Esophagus muscularis mucosa (tissue), 3 donors: ENCODE measurements at regions not wholly inside any gene's neighbourhood (a gene's known extent, or its start where the extent isn't known, plus 50 kb on each side); places are given as distances from the start of the nearest gene placed in this dataset.

ENCODE experiments used
- CTCF ChIP-seq, 3 experiments: fragments of 200-600 bp in 2 of 3; fragments of 450-650 bp in 1 of 3; sonication (generic) in 2 of 3; IDR thresholded peaks; one replicate each; pipeline ENCODE4 v1.5.1; 2017 to 2019; ENCODE audit warnings: antibody characterized with exemption in 3 of 3, mild to moderate bottlenecking in 2 of 3, moderate library complexity in 1 of 3
- POLR2A ChIP-seq: fragments of 450-650 bp; IDR thresholded peaks from one replicate; pipeline ENCODE4 v1.6.1; 2017; ENCODE audit warnings: antibody characterized with exemption, moderate library complexity, mild to moderate bottlenecking, low read depth
- POLR2AphosphoS5 ChIP-seq, 2 donors: sonication (generic); formaldehyde crosslinking; IDR thresholded peaks; one replicate each; pipeline ENCODE4 v1.6.1; 2017; ENCODE audit warnings: antibody characterized with exemption in 2 of 2

- TF ChIP-seq CTCF (IDR thresholded peaks at IDR 0.05) (no peak), POLR2A (no peak), POLR2AphosphoS5 (IDR thresholded peaks at IDR 0.05) (no peak)
Observed at GRCh38 chr6:43966374-43966658, 160.9 kb downstream of the MRPL14 start.
